Pancreas (tissue), 10 donors: ENCODE measurements at regions not wholly inside any gene's neighbourhood (a gene's known extent, or its start where the extent isn't known, plus 50 kb on each side); places are given as distances from the start of the nearest gene placed in this dataset.
"Not testable (repeated sequence)": the region's sequence is repeated elsewhere in the genome, so short reads cannot be mapped to it uniquely, and the experiment has no call there.

Experiments
- ATAC-seq, 4 donors: fragments of 200-7000 bp; cut with Tn5 transposase; one replicate each; pipeline versions ENCODE4 v1.8.0 to v1.9.1; 2020; ENCODE audit warnings: mild to moderate bottlenecking in 4 of 4, moderate library complexity in 4 of 4
- DNase-seq, 6 donors: peaks; one replicate each; pipeline ENCODE4 v3.0.0-alpha.2; 2020
- FAIRE-seq: peaks from 2 replicates; lab custom pipeline; 2012; peaks lifted over from hg19 to GRCh38; lab: Jason Lieb, UNC
- H3K27ac ChIP-seq, 4 donors: fragments of 200-600 bp; sonication (generic); 1 replicate in 3 of 4; 2 replicates in 1 of 4; pipeline versions ENCODE4 v1.5.0 to v1.8.0; 2020
- H3K27me3 ChIP-seq, 4 donors: fragments of 200-600 bp; one replicate each; pipeline ENCODE4 v1.8.0; 2021
- H3K36me3 ChIP-seq, 3 donors: fragments of 200-600 bp; sonication (generic) in 1 of 3; one replicate each; pipeline versions ENCODE4 v1.5.0 to v1.8.0; 2020 to 2021
- H3K4me1 ChIP-seq, 3 donors: fragments of 200-600 bp; one replicate each; pipeline ENCODE4 v1.8.0; 2021
- H3K4me3 ChIP-seq, 4 donors: fragments of 200-600 bp; sonication (generic) in 2 of 4; one replicate each; pipeline versions ENCODE4 v1.5.0 to v1.8.0; 2020 to 2021
- H3K9me3 ChIP-seq, 4 donors: fragments of 200-600 bp; one replicate each; pipeline ENCODE4 v1.8.0; 2021
- WGBS, 2 donors: extraction: QIAGEN DNeasy Blood & Tissue Kit; methylation state at CpG; one replicate each; pipeline ENCODE4 v1.1.7; 2013; 5-methylcytosine and 5-hydroxymethylcytosine counted together
- intact Hi-C, 3 donors: fragments of 100-400 bp; cut with DNase I; formaldehyde crosslinking; loops; one replicate each; pipeline versions ENCODE4 v1.11.1 to v1.14.2; 2022
- donor health status: healthy with polysubstance abuse.
- donor health status: DM: no; HTN: no; CAD: no; lungs with moderate emphysema.
- donor health status: DM: no; HTN: no; CAD: no.
- donor health status: control.
- donor health status: control.
- donor health status: Bipolar disorder and iron deficiency.
- donor health status: DM: yes; HTN: yes; CAD: no.
- donor health status: DM: no; HTN: no; CAD: no.
- donor health status: DM: no; HTN: no; CAD: no.
- donor health status: DM: yes; HTN: yes; CAD: no.

GRCh38 chrY:6315917-6316316, 69.9 kb downstream of the TSPY2 start:
- H3K27me3 ChIP-seq, H3K4me1 ChIP-seq, H3K4me3 ChIP-seq, DNase-seq, H3K27ac ChIP-seq, FAIRE-seq, H3K36me3 ChIP-seq, ATAC-seq, H3K9me3 ChIP-seq, intact Hi-C loops: not testable (repeated sequence)
- no CpG with 5 or more reads among the region's 2 CpGs for WGBS, 2 donors

- DNase-seq, H3K27ac ChIP-seq, H3K4me3 ChIP-seq, intact Hi-C loops, ATAC-seq, H3K27me3 ChIP-seq, H3K9me3 ChIP-seq, FAIRE-seq, H3K36me3 ChIP-seq, H3K4me1 ChIP-seq: not testable (repeated sequence)
- WGBS, 2 donors = no CpG with 5 or more reads among the region's 4 CpGs
Measured at GRCh38 chrY:6316419-6316818, 70.4 kb downstream of the TSPY2 start.

DNA sequence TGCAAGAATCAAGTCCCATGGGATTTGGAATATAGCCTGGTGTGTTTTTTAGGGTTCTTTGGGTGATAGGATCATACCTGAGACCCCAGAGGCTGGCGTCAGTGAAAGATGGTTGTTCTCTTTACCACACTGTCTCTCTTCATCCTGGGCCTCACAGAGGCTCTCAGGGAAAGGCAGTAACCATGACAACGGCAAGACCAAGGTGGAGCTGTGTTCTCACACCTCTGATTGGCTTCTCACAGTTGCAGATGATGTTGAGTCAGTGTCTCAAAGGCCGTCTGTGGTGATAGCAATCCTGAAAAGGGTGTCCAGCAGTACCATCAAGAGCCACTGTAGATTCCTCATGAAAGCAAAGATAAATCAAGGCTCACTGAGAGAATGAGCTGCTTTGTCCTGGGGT, 120.4 kb downstream of the TSPY2 start:
- H3K4me1 ChIP-seq, H3K9me3 ChIP-seq, H3K27me3 ChIP-seq, H3K27ac ChIP-seq, FAIRE-seq, intact Hi-C loops, DNase-seq, ATAC-seq, H3K4me3 ChIP-seq, H3K36me3 ChIP-seq: not testable (repeated sequence)
- no CpG with 5 or more reads among the region's 3 CpGs for WGBS, 2 donors

DNA sequence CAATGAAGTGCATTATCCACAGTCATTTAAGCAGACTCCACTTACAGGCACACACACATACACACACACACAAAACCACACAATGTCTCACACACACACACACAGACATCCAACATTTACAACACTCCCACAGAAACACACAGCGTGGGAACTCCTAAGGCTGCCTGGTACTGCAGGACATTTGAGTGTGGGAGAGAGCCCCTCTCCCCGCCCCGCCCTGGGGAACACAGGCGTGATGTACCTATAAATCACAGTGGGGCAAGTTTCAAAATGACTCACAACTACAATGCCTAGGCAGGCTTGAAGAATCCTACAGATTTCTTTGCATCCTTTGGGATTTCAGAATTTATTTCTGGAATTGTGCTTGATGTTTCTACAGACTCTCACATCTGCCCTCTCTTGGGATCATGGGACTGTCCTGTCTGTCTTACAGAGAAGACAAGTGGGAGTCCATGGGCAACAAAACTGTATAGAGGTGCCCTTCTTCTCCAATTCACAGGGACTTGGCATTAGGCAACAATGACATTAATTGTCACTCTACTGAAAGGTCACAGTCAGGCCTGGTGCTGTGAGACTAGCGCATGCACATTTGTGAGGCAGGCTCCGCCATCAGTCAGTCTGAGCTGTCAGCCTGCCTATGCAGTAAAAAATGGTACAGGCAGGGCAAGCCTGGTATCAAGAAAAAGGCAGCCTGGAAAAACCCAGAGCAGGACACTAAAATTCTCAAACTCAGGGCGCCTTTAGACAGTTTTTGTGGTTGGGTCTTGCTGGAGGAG, 136.6 kb downstream of the TSPY2 start:
- 77% methylated on average over 4 of the region's 7 CpGs; no CpG with 5 or more reads in 1 of the 2 donors for WGBS, 2 donors
- H3K9me3 ChIP-seq, DNase-seq, H3K36me3 ChIP-seq, H3K4me3 ChIP-seq, ATAC-seq, H3K27me3 ChIP-seq, FAIRE-seq, H3K27ac ChIP-seq, intact Hi-C loops, H3K4me1 ChIP-seq: not testable (repeated sequence)

GRCh38 chrY:6388658-6389057, 142.6 kb downstream of the TSPY2 start:
- H3K4me1 ChIP-seq, DNase-seq, FAIRE-seq, intact Hi-C loops, H3K4me3 ChIP-seq, H3K36me3 ChIP-seq, ATAC-seq, H3K27me3 ChIP-seq, H3K27ac ChIP-seq, H3K9me3 ChIP-seq: not testable (repeated sequence)
- WGBS, 2 donors = no CpG with 5 or more reads among the region's 6 CpGs

- H3K27ac ChIP-seq, H3K36me3 ChIP-seq, H3K9me3 ChIP-seq, FAIRE-seq, DNase-seq, ATAC-seq, H3K4me1 ChIP-seq, H3K4me3 ChIP-seq, intact Hi-C loops, H3K27me3 ChIP-seq: not testable (repeated sequence)
- no CpG with 5 or more reads among the region's 2 CpGs for WGBS, 2 donors
Measured at GRCh38 chrY:6389561-6389960, 143.5 kb downstream of the TSPY2 start.

DNA sequence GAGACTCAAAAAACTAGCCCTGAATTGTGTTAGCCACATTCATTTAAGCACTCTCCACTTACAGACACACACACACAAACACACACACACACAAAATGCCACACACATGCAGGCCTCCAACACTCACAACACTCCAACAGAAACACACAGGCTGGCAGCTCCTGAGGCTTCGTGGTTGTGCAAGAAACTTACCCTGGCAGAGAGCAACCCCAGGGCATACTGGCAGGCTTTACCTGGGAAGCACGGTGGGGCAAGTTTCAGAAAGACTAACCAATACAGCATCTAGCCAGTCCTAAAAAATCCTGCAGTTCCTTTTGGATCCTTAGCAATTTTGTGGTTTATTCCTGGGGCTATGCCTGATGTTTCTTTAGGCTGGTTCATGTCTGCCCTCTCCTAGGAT, 146.2 kb downstream of the TSPY2 start:
- H3K27me3 ChIP-seq, H3K9me3 ChIP-seq, intact Hi-C loops, H3K4me3 ChIP-seq, ATAC-seq, DNase-seq, H3K36me3 ChIP-seq, H3K27ac ChIP-seq, H3K4me1 ChIP-seq, FAIRE-seq: not testable (repeated sequence)
- no CpG with 5 or more reads among the region's 2 CpGs for WGBS, 2 donors

- H3K4me3 ChIP-seq, ATAC-seq, FAIRE-seq, H3K27ac ChIP-seq, H3K27me3 ChIP-seq, H3K9me3 ChIP-seq, DNase-seq, H3K36me3 ChIP-seq, H3K4me1 ChIP-seq, intact Hi-C loops: not testable (repeated sequence)
- no CpG with 5 or more reads among the region's 4 CpGs for WGBS, 2 donors
Measured at GRCh38 chrY:6393242-6393641, 147.2 kb downstream of the TSPY2 start.

GRCh38 chrY:6395042-6395441, 149.0 kb downstream of the TSPY2 start:
- H3K4me1 ChIP-seq, H3K27ac ChIP-seq, H3K36me3 ChIP-seq, FAIRE-seq, H3K9me3 ChIP-seq, intact Hi-C loops, DNase-seq, H3K4me3 ChIP-seq, H3K27me3 ChIP-seq, ATAC-seq: not testable (repeated sequence)
- WGBS, 2 donors = no CpG with 5 or more reads among the region's 6 CpGs

GRCh38 chrY:6401871-6402270, 155.8 kb downstream of the TSPY2 start:
- no CpG with 5 or more reads among the region's 2 CpGs for WGBS, 2 donors
- ATAC-seq, H3K9me3 ChIP-seq, intact Hi-C loops, DNase-seq, FAIRE-seq, H3K4me1 ChIP-seq, H3K27ac ChIP-seq, H3K36me3 ChIP-seq, H3K4me3 ChIP-seq, H3K27me3 ChIP-seq: not testable (repeated sequence)

DNA sequence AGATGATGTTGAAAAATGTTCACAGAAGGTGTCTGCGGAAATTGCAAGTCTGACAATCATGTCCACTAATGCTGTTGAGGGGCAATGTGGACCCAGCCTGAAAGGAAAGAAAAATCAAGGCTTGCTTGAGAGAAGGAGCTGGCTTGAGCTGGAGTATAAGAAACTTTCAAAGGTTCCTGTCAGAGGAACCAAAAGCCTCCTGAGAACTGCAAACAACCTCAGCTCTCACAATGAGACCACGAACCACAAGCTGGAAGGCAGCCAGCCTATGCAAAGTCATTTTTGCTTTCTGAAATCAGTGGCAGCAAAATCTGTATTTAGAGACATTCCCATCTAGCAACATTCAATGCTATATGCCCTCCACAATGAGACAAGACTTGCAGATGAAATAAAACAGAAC, 160.8 kb downstream of the TSPY2 start:
- ATAC-seq, DNase-seq, intact Hi-C loops, H3K27ac ChIP-seq, H3K27me3 ChIP-seq, H3K36me3 ChIP-seq, H3K9me3 ChIP-seq, H3K4me1 ChIP-seq, H3K4me3 ChIP-seq, FAIRE-seq: not testable (repeated sequence)
- WGBS, 2 donors = no CpG with 5 or more reads among the region's 2 CpGs

- FAIRE-seq, H3K9me3 ChIP-seq, H3K27ac ChIP-seq, intact Hi-C loops, H3K4me1 ChIP-seq, DNase-seq, H3K36me3 ChIP-seq, H3K4me3 ChIP-seq, ATAC-seq, H3K27me3 ChIP-seq: not testable (repeated sequence)
- no CpG with 5 or more reads among the region's 3 CpGs for WGBS, 2 donors
Measured at GRCh38 chrY:6419171-6419570, 173.1 kb downstream of the TSPY2 start.
